H1 (cell line): ENCODE measurements at regions not wholly inside any gene's neighbourhood (a gene's known extent, or its start where the extent isn't known, plus 50 kb on each side); places are given as distances from the start of the nearest gene placed in this dataset.

Source experiments
- CTCF ChIA-PET: fragments of 300-600 bp; sonication (Branson Sonifier 250); formaldehyde crosslinking; loops from one replicate; lab custom pipeline; 2021; ENCODE audit not compliant: partially characterized antibody; lab: Charles Lee
- POLR2A ChIA-PET: fragments of 300-600 bp; sonication (Branson Sonifier 250); formaldehyde crosslinking; loops from one replicate; lab custom pipeline; 2021; ENCODE audit warnings: inconsistent platforms; ENCODE audit not compliant: partially characterized antibody; lab: Charles Lee
- DNase-seq, 2 experiments: peaks; one replicate each; pipeline versions ENCODE4 v3.0.0 to v3.0.0-alpha.2; 2010 to 2022; ENCODE audit warnings: low spot score in 2 of 2, low read depth in 1 of 2, mixed read lengths in 1 of 2
- FAIRE-seq: peaks from 2 replicates; lab custom pipeline; 2011; peaks lifted over from hg19 to GRCh38; lab: Jason Lieb, UNC
- H2AFZ ChIP-seq: 2 replicates; pipeline ENCODE4 v1.8.1; 2012; ENCODE audit warnings: low read length, inconsistent platforms
- H2AK5ac ChIP-seq: 2 replicates; pipeline ENCODE4 v1.6.1; 2013; ENCODE audit warnings: low read depth, low read length
- H2BK120ac ChIP-seq: replicated peaks from 2 replicates; pipeline ENCODE3; 2013; ENCODE audit warnings: low read depth, low read length, inconsistent platforms
- H2BK12ac ChIP-seq: 2 replicates; pipeline ENCODE4 v1.6.1; 2013; ENCODE audit warnings: low read depth, low read length
- H2BK15ac ChIP-seq: 2 replicates; pipeline ENCODE4 v1.6.1; 2013; ENCODE audit warnings: low read length
- H2BK20ac ChIP-seq: 2 replicates; pipeline ENCODE4 v1.6.1; 2013; ENCODE audit warnings: low read length
- H2BK5ac ChIP-seq: 2 replicates; pipeline ENCODE4 v1.6.1; 2013; ENCODE audit warnings: low read depth, low read length
- H3K14ac ChIP-seq: 2 replicates; pipeline ENCODE4 v1.6.1; 2013; ENCODE audit warnings: inconsistent platforms; ENCODE audit not compliant: insufficient read length
- H3K18ac ChIP-seq: 2 replicates; pipeline ENCODE4 v1.6.1; 2013; ENCODE audit warnings: low read length; ENCODE audit errors: extremely low read depth
- H3K23ac ChIP-seq: 2 replicates; pipeline ENCODE4 v1.6.1; 2013; ENCODE audit warnings: inconsistent platforms; ENCODE audit not compliant: insufficient read length
- H3K23me2 ChIP-seq: 2 replicates; pipeline ENCODE4 v1.6.1; 2013; ENCODE audit warnings: low read depth, low read length
- H3K27ac ChIP-seq: 2 replicates; pipeline ENCODE4 v1.6.1; 2011; ENCODE audit warnings: low read depth, low read length, inconsistent platforms
- H3K27me3 ChIP-seq, 4 experiments: replicated peaks in 1 of 4; 1 replicate in 1 of 4; 2 replicates in 3 of 4; pipeline versions ENCODE4 v1.6.1 to v1.8.1; 2011 to 2013; ENCODE audit warnings: low read length in 3 of 4, mild to moderate bottlenecking in 3 of 4, inconsistent platforms in 2 of 4, mixed read lengths in 2 of 4, moderate library complexity in 1 of 4; ENCODE audit not compliant: control insufficient read depth in 3 of 4, insufficient read depth in 3 of 4; ENCODE audit errors: extremely low read depth in 1 of 4
- H3K36me3 ChIP-seq, 4 experiments: 2 replicates each; pipeline versions ENCODE4 v1.6.1 to v1.8.1; 2011 to 2013; ENCODE audit warnings: mild to moderate bottlenecking in 4 of 4, low read length in 3 of 4, moderate library complexity in 2 of 4, control low read depth in 1 of 4, inconsistent platforms in 1 of 4; ENCODE audit not compliant: insufficient read depth in 4 of 4, control insufficient read depth in 2 of 4
- H3K4ac ChIP-seq: replicated peaks from 2 replicates; pipeline ENCODE3; 2013; ENCODE audit warnings: low read length, low read depth, mixed read lengths, inconsistent platforms; ENCODE audit not compliant: insufficient read length
- H3K4me1 ChIP-seq, 4 experiments: replicated peaks in 1 of 4; 1 replicate in 1 of 4; 2 replicates in 3 of 4; pipeline versions ENCODE4 v1.6.1 to v1.8.1; 2011 to 2013; ENCODE audit warnings: low read length in 3 of 4, inconsistent platforms in 2 of 4, mixed read lengths in 1 of 4; ENCODE audit not compliant: insufficient read depth in 4 of 4, control insufficient read depth in 3 of 4
- H3K4me2 ChIP-seq, 2 experiments: 2 replicates each; pipeline versions ENCODE4 v1.6.1 to v1.8.1; 2011 to 2013; ENCODE audit warnings: low read depth in 2 of 2, low read length in 2 of 2, control low read depth in 1 of 2, inconsistent platforms in 1 of 2, mild to moderate bottlenecking in 1 of 2; ENCODE audit not compliant: insufficient read depth in 1 of 2
- H3K4me3 ChIP-seq, 4 experiments: fragments of 200-600, 300-600 bp in 1 of 4; sonication (generic), shearing (Covaris generic), sonication (Bioruptor Twin) in 1 of 4; 2 replicates each; pipeline versions ENCODE4 v1.5.1 to v1.8.1; 2011 to 2016; ENCODE audit warnings: low read length in 4 of 4, low read depth in 3 of 4, control low read depth in 2 of 4, inconsistent platforms in 2 of 4, mild to moderate bottlenecking in 2 of 4, mixed read lengths in 1 of 4, moderate library complexity in 1 of 4; ENCODE audit not compliant: insufficient read depth in 2 of 4; ENCODE audit errors: extremely low read depth in 1 of 4
- H3K56ac ChIP-seq: replicated peaks from 2 replicates; pipeline ENCODE3; 2013; ENCODE audit warnings: low read depth, mild to moderate bottlenecking, mixed read lengths, low read length, inconsistent platforms; ENCODE audit not compliant: insufficient read length
- H3K79me1 ChIP-seq: 2 replicates; pipeline ENCODE4 v1.6.1; 2013; ENCODE audit warnings: low read depth, low read length, control low read depth
- H3K79me2 ChIP-seq, 2 experiments: 2 replicates each; pipeline versions ENCODE4 v1.6.1 to v1.8.1; 2012 to 2013; ENCODE audit warnings: low read length in 2 of 2, mild to moderate bottlenecking in 2 of 2, inconsistent platforms in 1 of 2; ENCODE audit not compliant: insufficient read depth in 2 of 2, control insufficient read depth in 1 of 2
- H3K9ac ChIP-seq, 4 experiments: replicated peaks in 1 of 4; 1 replicate in 1 of 4; 2 replicates in 3 of 4; pipeline versions ENCODE4 v1.6.1 to v1.8.1; 2011 to 2013; ENCODE audit warnings: low read depth in 3 of 4, low read length in 3 of 4, control low read depth in 2 of 4, mild to moderate bottlenecking in 2 of 4, moderate library complexity in 2 of 4, inconsistent platforms in 1 of 4; ENCODE audit errors: extremely low read depth in 1 of 4
- H3K9me3 ChIP-seq, 2 experiments: 2 replicates each; pipeline versions ENCODE4 v1.6.1 to v1.8.1; 2012 to 2013; ENCODE audit warnings: mild to moderate bottlenecking in 2 of 2, moderate library complexity in 2 of 2, control low read depth in 1 of 2, inconsistent platforms in 1 of 2, low read depth in 1 of 2, low read length in 1 of 2, mixed read lengths in 1 of 2; ENCODE audit not compliant: insufficient read depth in 2 of 2
- H4K20me1 ChIP-seq, 2 experiments: replicated peaks in 1 of 2; 2 replicates each; pipeline versions ENCODE3 to v1.8.1; 2011 to 2013; ENCODE audit warnings: inconsistent platforms in 2 of 2, low read length in 2 of 2, mild to moderate bottlenecking in 1 of 2; ENCODE audit not compliant: insufficient read depth in 2 of 2, control insufficient read depth in 1 of 2
- H4K5ac ChIP-seq: 2 replicates; pipeline ENCODE4 v1.6.1; 2013; ENCODE audit warnings: low read length, low read depth, mixed read lengths, inconsistent platforms; ENCODE audit not compliant: insufficient read length
- H4K8ac ChIP-seq: 2 replicates; pipeline ENCODE4 v1.8.0; 2013; ENCODE audit warnings: mild to moderate bottlenecking, moderate library complexity, low read length, inconsistent platforms; ENCODE audit not compliant: insufficient read depth; ENCODE audit errors: extremely low read depth
- H4K91ac ChIP-seq: replicated peaks from 2 replicates; pipeline ENCODE3; 2013; ENCODE audit warnings: low read length, mixed read lengths, inconsistent platforms; ENCODE audit not compliant: insufficient read length
- RFX5 ChIP-seq: IDR thresholded peaks from 2 replicates; pipeline ENCODE4 v1.6.1; 2011; ENCODE audit warnings: low read depth, low read length, improper control_type of control experiment, borderline replicate concordance
- whole genome bisulfite sequencing, 2 experiments: shearing (Covaris generic) in 1 of 2; methylation state at CpG; one replicate each; pipeline versions ENCODE4 v1.1.6 to v1.1.7; 2013 to 2015; ENCODE audit warnings: low lambda C conversion rate in 2 of 2, mixed read lengths in 2 of 2, inconsistent platforms in 1 of 2, low coverage in 1 of 2, missing lambda C conversion rate in 1 of 2; ENCODE audit not compliant: insufficient replicate concordance in 2 of 2, insufficient coverage in 1 of 2, insufficient read length in 1 of 2; ENCODE audit errors: extremely low coverage in 1 of 2, missing lambda C conversion rate in 1 of 2; 5-methylcytosine and 5-hydroxymethylcytosine counted together

- H4K91ac ChIP-seq = no peak overlapping the region
- H2AK5ac ChIP-seq = no peak overlapping the region
- H3K56ac ChIP-seq = no peak overlapping the region
- H2BK20ac ChIP-seq = no peak overlapping the region
- H3K27ac ChIP-seq = no peak overlapping the region
- H3K4ac ChIP-seq = no peak overlapping the region
- no peak overlapping the region for H2BK120ac ChIP-seq
- 70% methylated on average over 5 of the region's 5 CpGs; no CpG with 5 or more reads in 1 of the 2 experiments for WGBS, 2 experiments
- H3K9ac ChIP-seq = no peak overlapping the region
- H3K79me1 ChIP-seq = no peaks in the 10 kb centered on the region
- no peaks in the 10 kb centered on the region for H4K20me1 ChIP-seq
- no peaks in the 10 kb centered on the region for H3K23me2 ChIP-seq
- no peaks in the 10 kb centered on the region; a peak in 1 of 7 replicates for H3K27me3 ChIP-seq
- H2AFZ ChIP-seq = no peak overlapping the region
- H3K23ac ChIP-seq = no peak overlapping the region
- H3K4me1 ChIP-seq = peaks cover 4 to 10% (median 5%) of the 10 kb centered on the region in 4 experiments; a peak in 5 of 7 replicates
- no peak for FAIRE-seq
- H3K4me2 ChIP-seq = peak overlapping the region in 1 of 2 experiments; percentile 8; a peak in 2 of 4 replicates
- ChIA-PET CTCF (interaction anchor here (0.8 to 1.9 kb wide), 4 partner anchors 17 to 54 kb away, joined by 3 to 6 read pairs (median 4); no protein-coding TSS in a partner anchor), POLR2A (interaction anchor here (1.5 kb wide), 1 partner anchor 171 kb away, joined by 3 read pairs; the partner anchor contains the start of gene ANXA3)
- no peaks in the 10 kb centered on the region for H3K79me2 ChIP-seq
- no peaks in the 10 kb centered on the region for H3K9me3 ChIP-seq
- H2BK15ac ChIP-seq = no peak overlapping the region
- no peak overlapping the region for H4K5ac ChIP-seq
- no peak overlapping the region for H4K8ac ChIP-seq
- DNase-seq = no peak
- no peak overlapping the region for H3K14ac ChIP-seq
- H2BK5ac ChIP-seq = no peak overlapping the region
- H3K18ac ChIP-seq = no peak overlapping the region
- no peak for TF ChIP-seq RFX5
- no peaks in the 10 kb centered on the region for H3K36me3 ChIP-seq
- H2BK12ac ChIP-seq = no peak overlapping the region
- H3K4me3 ChIP-seq = no peak overlapping the region; a peak in 1 of 8 replicates
These were observed 53.8 kb upstream of the BMP2K start for GRCh38 chr4:78722320-78722719.
